OCI-LY1 (cell line): ENCODE measurements at regions not wholly inside any gene's neighbourhood (a gene's known extent, or its start where the extent isn't known, plus 50 kb on each side); places are given as distances from the start of the nearest gene placed in this dataset.

ENCODE experiments used
- H2AFZ ChIP-seq: fragments of 200-600 bp; sonication (generic), shearing (Covaris generic); 2 replicates; pipeline ENCODE4 v1.6.0; 2014; ENCODE audit warnings: antibody characterized with exemption, mild to moderate bottlenecking, low read length
- H3F3A ChIP-seq: fragments of 200-600 bp; sonication (generic), shearing (Covaris generic); 2 replicates; pipeline ENCODE4 v1.6.0; 2014; ENCODE audit warnings: mild to moderate bottlenecking, antibody characterized with exemption, low read length, moderate library complexity; ENCODE audit not compliant: insufficient read depth
- H3K27ac ChIP-seq: fragments of 200-600 bp; sonication (generic); 2 replicates; pipeline ENCODE4 v1.5.1; 2014; ENCODE audit warnings: low read length, mixed run types, mild to moderate bottlenecking, low read depth; ENCODE audit not compliant: poor library complexity, severe bottlenecking
- H3K27me3 ChIP-seq: fragments of 200-600 bp; sonication (generic); 2 replicates; pipeline ENCODE4 v1.6.0; 2014; ENCODE audit warnings: antibody characterized with exemption, mild to moderate bottlenecking, low read length, moderate library complexity; ENCODE audit not compliant: insufficient read depth
- H3K36me3 ChIP-seq: fragments of 200-600 bp; sonication (generic); 2 replicates; pipeline ENCODE4 v1.6.1; 2014; ENCODE audit warnings: mild to moderate bottlenecking, antibody characterized with exemption, low read length, moderate library complexity, mixed read lengths; ENCODE audit not compliant: insufficient read depth
- H3K4me1 ChIP-seq: fragments of 200-600 bp; sonication (generic); 2 replicates; pipeline ENCODE4 v1.5.1; 2014; ENCODE audit warnings: mild to moderate bottlenecking, low read length, moderate library complexity; ENCODE audit not compliant: insufficient read depth, severe bottlenecking
- H3K4me2 ChIP-seq: fragments of 200-600 bp; sonication (generic), shearing (Covaris generic); 2 replicates; pipeline ENCODE4 v1.6.1; 2014; ENCODE audit warnings: low read length
- H3K4me3 ChIP-seq: fragments of 200-600 bp; sonication (generic); 2 replicates; pipeline ENCODE4 v1.5.1; 2014; ENCODE audit warnings: low read length, low read depth, mild to moderate bottlenecking, mixed read lengths; ENCODE audit not compliant: poor library complexity, severe bottlenecking
- H3K79me2 ChIP-seq: fragments of 200-600 bp; shearing (Covaris generic); 2 replicates; pipeline ENCODE4 v1.6.1; 2016; ENCODE audit warnings: mixed run types, low read length, mixed read lengths; ENCODE audit not compliant: insufficient read depth
- H3K9ac ChIP-seq: fragments of 200-600 bp; sonication (generic), shearing (Covaris generic); 2 replicates; pipeline ENCODE4 v1.6.1; 2014; ENCODE audit warnings: mild to moderate bottlenecking, low read length, mixed read lengths
- H3K9me2 ChIP-seq: fragments of 200-600 bp; sonication (generic), shearing (Covaris generic); 2 replicates; pipeline ENCODE4 v1.6.1; 2014; ENCODE audit warnings: low read depth, mild to moderate bottlenecking, low read length, mixed read lengths
- H3K9me3 ChIP-seq: fragments of 200-600 bp; shearing (Covaris generic); 2 replicates; pipeline ENCODE4 v1.6.1; 2014; ENCODE audit warnings: low read length, mixed read lengths
- H4K20me1 ChIP-seq: fragments of 200-600 bp; sonication (generic), shearing (Covaris generic); 2 replicates; pipeline ENCODE4 v1.6.0; 2016; ENCODE audit warnings: mild to moderate bottlenecking, low read length; ENCODE audit not compliant: insufficient read depth
- EZH2 ChIP-seq: fragments of 200-600 bp; sonication (generic), shearing (Covaris generic); IDR thresholded peaks from 2 replicates; pipeline ENCODE4 v1.8.0; 2017; ENCODE audit warnings: borderline replicate concordance, mixed run types, mild to moderate bottlenecking, antibody characterized with exemption, low read length, moderate library complexity, mixed read lengths
- TF ChIP-seq, protein P1 (sequence below): fragments of 200-600 bp; sonication (generic), shearing (Covaris generic); IDR thresholded peaks from 2 replicates; pipeline ENCODE4 v1.5.1; 2017; ENCODE audit warnings: mild to moderate bottlenecking, antibody characterized with exemption, low read length, moderate library complexity, mixed read lengths

DNA sequence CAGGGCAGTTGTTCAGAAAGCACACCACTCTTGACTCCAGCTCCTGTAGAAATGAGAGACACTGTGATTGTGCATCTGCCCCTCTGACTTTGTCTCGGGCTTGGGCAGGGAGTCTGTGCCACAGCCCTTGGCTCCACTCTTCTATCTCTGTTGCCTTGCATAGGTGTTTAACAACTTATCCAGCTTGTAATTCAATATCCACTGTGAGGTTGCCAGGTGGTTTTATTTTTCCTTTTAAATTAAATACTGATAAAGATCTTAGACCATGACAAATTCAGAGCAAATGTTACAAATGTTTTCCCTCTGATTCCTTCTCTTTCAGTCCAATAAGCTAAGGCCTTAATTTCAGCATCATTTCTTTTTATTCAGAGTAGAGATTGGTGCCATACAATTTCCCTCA lies 421.7 kb downstream of the STK39 start:
- H3K27me3 ChIP-seq: no peaks in the 10 kb centered on the region
- H3K9ac ChIP-seq: no peak overlapping the region
- TF ChIP-seq, protein P1, sequence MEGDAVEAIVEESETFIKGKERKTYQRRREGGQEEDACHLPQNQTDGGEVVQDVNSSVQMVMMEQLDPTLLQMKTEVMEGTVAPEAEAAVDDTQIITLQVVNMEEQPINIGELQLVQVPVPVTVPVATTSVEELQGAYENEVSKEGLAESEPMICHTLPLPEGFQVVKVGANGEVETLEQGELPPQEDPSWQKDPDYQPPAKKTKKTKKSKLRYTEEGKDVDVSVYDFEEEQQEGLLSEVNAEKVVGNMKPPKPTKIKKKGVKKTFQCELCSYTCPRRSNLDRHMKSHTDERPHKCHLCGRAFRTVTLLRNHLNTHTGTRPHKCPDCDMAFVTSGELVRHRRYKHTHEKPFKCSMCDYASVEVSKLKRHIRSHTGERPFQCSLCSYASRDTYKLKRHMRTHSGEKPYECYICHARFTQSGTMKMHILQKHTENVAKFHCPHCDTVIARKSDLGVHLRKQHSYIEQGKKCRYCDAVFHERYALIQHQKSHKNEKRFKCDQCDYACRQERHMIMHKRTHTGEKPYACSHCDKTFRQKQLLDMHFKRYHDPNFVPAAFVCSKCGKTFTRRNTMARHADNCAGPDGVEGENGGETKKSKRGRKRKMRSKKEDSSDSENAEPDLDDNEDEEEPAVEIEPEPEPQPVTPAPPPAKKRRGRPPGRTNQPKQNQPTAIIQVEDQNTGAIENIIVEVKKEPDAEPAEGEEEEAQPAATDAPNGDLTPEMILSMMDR: no peak
- TF ChIP-seq EZH2: no peak
- no peaks in the 10 kb centered on the region for H3K36me3 ChIP-seq
- no peaks in the 10 kb centered on the region for H3K9me3 ChIP-seq
- H3K27ac ChIP-seq: no peak overlapping the region
- no peak overlapping the region for H2AFZ ChIP-seq
- no peaks in the 10 kb centered on the region for H3K9me2 ChIP-seq
- H3K4me3 ChIP-seq: no peak overlapping the region
- H4K20me1 ChIP-seq: no peaks in the 10 kb centered on the region
- no peaks in the 10 kb centered on the region for H3F3A ChIP-seq
- H3K79me2 ChIP-seq: no peaks in the 10 kb centered on the region
- no peak overlapping the region for H3K4me2 ChIP-seq
- no peaks in the 10 kb centered on the region for H3K4me1 ChIP-seq

DNA sequence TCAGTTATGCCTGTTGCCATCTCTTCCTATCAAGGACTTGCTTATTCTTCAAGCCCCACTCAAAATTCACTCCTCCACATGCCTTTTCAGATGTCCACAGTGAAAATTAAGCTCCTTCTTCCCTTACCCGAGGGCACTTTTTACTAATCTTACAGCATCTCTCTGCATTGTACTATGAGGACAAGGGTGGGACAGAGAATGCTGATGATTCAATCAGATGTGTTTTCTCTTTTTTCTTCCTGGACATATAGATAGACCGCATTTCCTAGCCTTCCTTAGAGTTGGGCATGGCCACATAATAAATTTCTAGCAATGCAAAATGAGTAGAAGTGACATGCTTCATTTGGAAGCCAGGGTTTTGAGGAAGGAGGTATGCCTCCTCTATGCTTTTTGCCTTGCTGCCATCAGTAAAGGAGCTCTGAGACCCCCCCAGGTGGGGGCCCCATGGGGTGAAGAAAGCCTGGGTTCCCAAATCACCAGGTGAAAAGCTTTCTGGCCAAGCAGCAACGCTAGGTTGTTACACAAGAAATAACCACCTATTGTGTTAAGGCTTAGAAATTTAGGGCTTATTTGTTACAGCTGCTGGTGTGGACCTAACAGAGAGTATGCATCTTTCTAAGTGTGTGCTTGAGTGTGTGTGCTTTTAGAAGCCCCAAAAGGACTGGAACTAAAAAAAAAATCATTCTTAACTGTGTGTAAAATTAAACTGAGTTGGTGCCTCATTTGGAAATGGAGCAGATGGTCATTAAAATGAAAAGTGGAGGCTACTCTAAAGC lies 424.5 kb downstream of the STK39 start:
- Histone ChIP-seq H3K9ac (no peak overlapping the region), H4K20me1 (no peaks in the 10 kb centered on the region), H3K27me3 (no peaks in the 10 kb centered on the region), H2AFZ (no peak overlapping the region), H3K36me3 (no peaks in the 10 kb centered on the region), H3K4me3 (no peak overlapping the region), H3K27ac (no peak overlapping the region), H3K4me2 (no peak overlapping the region), H3K4me1 (no peaks in the 10 kb centered on the region), H3K9me2 (no peaks in the 10 kb centered on the region), H3K9me3 (no peaks in the 10 kb centered on the region), H3K79me2 (no peaks in the 10 kb centered on the region), H3F3A (no peaks in the 10 kb centered on the region)
- no peak for TF ChIP-seq EZH2
- TF ChIP-seq, protein P1: no peak

DNA sequence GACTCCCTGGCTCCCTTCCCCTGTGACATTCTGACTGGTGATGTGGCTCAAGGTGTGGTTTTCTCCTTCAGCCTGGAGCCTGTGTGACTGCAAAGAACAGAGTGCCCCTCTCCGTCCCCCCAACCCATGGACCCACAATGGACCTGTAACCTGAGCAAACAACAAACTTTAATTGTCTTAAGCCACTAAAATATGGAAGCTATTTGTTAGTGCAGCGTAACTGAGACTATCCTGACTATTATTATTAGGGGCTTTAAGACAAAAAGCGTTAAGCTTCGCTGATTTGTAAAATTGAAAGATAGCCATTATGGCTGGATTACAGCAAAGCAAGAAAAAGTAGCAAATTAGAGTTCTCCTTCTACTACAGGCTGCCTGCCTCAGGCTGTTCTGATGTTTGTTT lies 426.9 kb downstream of the STK39 start:
- H3K36me3 ChIP-seq: no peaks in the 10 kb centered on the region
- no peaks in the 10 kb centered on the region for H3K9me2 ChIP-seq

More for the DNA sequence above, 426.9 kb downstream of the STK39 start:
- H3K9me3 ChIP-seq: no peaks in the 10 kb centered on the region
- no peaks in the 10 kb centered on the region for H3K4me1 ChIP-seq
- no peak overlapping the region for H2AFZ ChIP-seq
- H3K27ac ChIP-seq: no peak overlapping the region
- no peaks in the 10 kb centered on the region for H3F3A ChIP-seq
- no peaks in the 10 kb centered on the region for H3K27me3 ChIP-seq
- no peak overlapping the region for H3K4me2 ChIP-seq
- no peak overlapping the region for H3K9ac ChIP-seq
- H3K79me2 ChIP-seq: no peaks in the 10 kb centered on the region
- H3K4me3 ChIP-seq: no peak overlapping the region
- TF ChIP-seq, protein P1: no peak
- no peak for TF ChIP-seq EZH2
- H4K20me1 ChIP-seq: no peaks in the 10 kb centered on the region
